Upper lobe of right lung (tissue), 1 donor: ENCODE measurements at regions not wholly inside any gene's neighbourhood (a gene's known extent, or its start where the extent isn't known, plus 50 kb on each side); places are given as distances from the start of the nearest gene placed in this dataset.

ENCODE experiments used
- ATAC-seq: fragments of 200-7000 bp; cut with Tn5 transposase; one replicate; pipeline ENCODE4 v1.9.1; 2020; ENCODE audit warnings: mild to moderate bottlenecking, moderate library complexity
- DNase-seq: peaks from one replicate; pipeline ENCODE4 v3.0.0-alpha.2; 2020
- H3K27ac ChIP-seq: fragments of 200-600 bp; one replicate; pipeline ENCODE4 v1.8.0; 2022
- H3K27me3 ChIP-seq: fragments of 200-600 bp; one replicate; pipeline ENCODE4 v1.8.0; 2022; ENCODE audit warnings: mild to moderate bottlenecking
- H3K36me3 ChIP-seq: fragments of 200-600 bp; one replicate; pipeline ENCODE4 v1.8.0; 2022
- H3K4me1 ChIP-seq: fragments of 200-600 bp; one replicate; pipeline ENCODE4 v1.8.0; 2022
- H3K4me3 ChIP-seq: fragments of 200-600 bp; one replicate; pipeline ENCODE4 v1.8.0; 2022; ENCODE audit warnings: mild to moderate bottlenecking
- H3K9me3 ChIP-seq: fragments of 200-600 bp; one replicate; pipeline ENCODE4 v1.8.0; 2022
- intact Hi-C: fragments of 100-400 bp; cut with DNase I; formaldehyde crosslinking; loops from one replicate; pipeline ENCODE4 v1.11.0; 2022
- TF ChIP-seq, protein P1 (sequence below): fragments of 200-600 bp; IDR thresholded peaks from one replicate; pipeline ENCODE4 v1.8.0; 2022; ENCODE audit warnings: antibody characterized with exemption
- donor health status: DM: no; HTN: yes; CAD: no; lungs with severe emphysema.

DNA sequence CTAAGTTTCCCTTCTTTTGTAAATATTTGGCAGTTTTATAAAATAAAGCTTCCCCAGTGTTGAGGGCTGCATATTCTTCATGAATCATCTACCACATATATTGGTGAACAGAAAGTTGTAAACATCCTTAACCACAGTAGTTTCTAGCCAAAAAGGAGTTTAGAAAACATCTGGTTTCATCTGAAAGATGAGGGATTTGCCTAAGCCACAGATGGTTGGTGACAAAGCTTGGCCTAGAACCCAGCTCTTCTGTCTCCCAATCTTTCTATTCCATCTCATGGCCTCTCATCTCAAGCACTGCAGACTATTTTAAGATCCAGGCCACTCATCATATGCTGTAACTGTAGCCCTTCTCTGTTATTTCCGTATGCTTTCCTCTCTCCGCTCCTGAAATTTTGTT lies 232.3 kb upstream of the TRPM3 start:
- no peaks in the 10 kb centered on the region for H3K9me3 ChIP-seq
- intact Hi-C loops, result no loop called here
- H3K4me3 ChIP-seq, result no peak overlapping the region
- TF ChIP-seq, protein P1, sequence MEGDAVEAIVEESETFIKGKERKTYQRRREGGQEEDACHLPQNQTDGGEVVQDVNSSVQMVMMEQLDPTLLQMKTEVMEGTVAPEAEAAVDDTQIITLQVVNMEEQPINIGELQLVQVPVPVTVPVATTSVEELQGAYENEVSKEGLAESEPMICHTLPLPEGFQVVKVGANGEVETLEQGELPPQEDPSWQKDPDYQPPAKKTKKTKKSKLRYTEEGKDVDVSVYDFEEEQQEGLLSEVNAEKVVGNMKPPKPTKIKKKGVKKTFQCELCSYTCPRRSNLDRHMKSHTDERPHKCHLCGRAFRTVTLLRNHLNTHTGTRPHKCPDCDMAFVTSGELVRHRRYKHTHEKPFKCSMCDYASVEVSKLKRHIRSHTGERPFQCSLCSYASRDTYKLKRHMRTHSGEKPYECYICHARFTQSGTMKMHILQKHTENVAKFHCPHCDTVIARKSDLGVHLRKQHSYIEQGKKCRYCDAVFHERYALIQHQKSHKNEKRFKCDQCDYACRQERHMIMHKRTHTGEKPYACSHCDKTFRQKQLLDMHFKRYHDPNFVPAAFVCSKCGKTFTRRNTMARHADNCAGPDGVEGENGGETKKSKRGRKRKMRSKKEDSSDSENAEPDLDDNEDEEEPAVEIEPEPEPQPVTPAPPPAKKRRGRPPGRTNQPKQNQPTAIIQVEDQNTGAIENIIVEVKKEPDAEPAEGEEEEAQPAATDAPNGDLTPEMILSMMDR, result no peak
- no peak overlapping the region for H3K27ac ChIP-seq
- no peak for ATAC-seq
- DNase-seq, result no peak
- no peaks in the 10 kb centered on the region for H3K4me1 ChIP-seq
- no peaks in the 10 kb centered on the region for H3K36me3 ChIP-seq
- no peaks in the 10 kb centered on the region for H3K27me3 ChIP-seq

DNA sequence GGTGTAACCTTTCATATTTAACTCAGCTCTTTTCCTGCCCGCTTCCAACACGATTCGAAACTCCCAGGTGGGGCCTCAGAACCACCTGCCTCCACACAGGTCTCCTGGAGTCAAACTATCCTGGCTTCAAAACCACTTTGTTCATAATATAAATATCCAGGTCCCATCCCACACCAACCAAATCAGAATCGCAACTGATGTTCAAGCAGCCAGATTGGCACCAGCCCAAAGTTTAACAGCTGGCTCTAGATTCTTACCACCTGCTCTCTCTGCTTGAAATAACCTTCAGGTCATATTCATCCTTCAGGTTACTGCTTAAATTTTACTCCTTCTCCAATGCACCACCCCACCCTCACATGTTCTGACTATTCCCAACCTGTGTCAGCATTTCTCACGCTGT lies 231.4 kb upstream of the TRPM3 start:
- H3K4me1 ChIP-seq, result no peaks in the 10 kb centered on the region
- ATAC-seq, result no peak
- H3K27me3 ChIP-seq, result no peaks in the 10 kb centered on the region
- H3K9me3 ChIP-seq, result no peaks in the 10 kb centered on the region
- intact Hi-C loops, result no loop called here
- TF ChIP-seq, protein P1, result no peak
- H3K36me3 ChIP-seq, result no peaks in the 10 kb centered on the region
- DNase-seq, result no peak
- no peak overlapping the region for H3K4me3 ChIP-seq
- no peak overlapping the region for H3K27ac ChIP-seq

DNA sequence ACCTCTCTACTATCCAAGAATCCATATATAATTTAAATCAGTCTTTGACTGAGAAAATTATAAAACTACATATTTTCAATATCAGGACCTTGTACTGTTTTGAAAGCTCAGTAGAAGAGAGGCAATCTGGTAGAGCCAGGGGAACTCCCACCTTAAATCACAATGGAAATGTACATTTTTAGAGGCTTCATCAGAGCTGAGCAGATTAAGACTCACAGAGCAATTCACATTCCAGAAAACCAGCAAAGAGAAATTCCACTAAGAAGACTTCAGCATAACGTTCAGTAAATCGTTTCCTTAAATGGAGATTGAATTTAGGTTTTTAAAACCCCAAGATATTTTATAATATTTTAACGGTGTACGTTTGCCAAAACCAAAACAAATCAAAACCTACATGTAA lies 227.8 kb upstream of the TRPM3 start:
- DNase-seq, result no peak
- Histone ChIP-seq H3K4me1 (no peaks in the 10 kb centered on the region), H3K9me3 (no peaks in the 10 kb centered on the region), H3K27ac (no peak overlapping the region), H3K36me3 (no peaks in the 10 kb centered on the region), H3K27me3 (no peaks in the 10 kb centered on the region), H3K4me3 (no peak overlapping the region)
- no peak for ATAC-seq
- TF ChIP-seq, protein P1, result no peak
- intact Hi-C loops, result no loop called here

DNA sequence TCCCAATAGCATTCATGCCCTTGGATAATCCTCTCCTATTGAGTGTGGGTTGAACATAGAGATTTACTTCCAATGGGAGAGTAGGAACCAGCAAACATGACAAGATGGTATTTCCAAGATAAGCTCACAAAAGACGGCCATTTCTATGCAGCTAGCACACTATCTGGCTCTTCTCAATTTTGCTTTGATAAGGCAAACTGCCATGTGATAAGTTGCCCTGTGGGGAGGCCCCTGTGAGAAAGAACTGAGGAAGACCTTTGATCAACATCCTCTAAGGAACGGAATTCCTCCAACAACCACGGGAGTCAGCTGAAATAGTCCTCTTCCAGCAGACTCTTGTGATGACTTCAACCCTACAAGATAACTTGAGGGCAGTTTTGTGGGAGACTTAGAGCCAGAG lies 211.9 kb upstream of the TRPM3 start:
- TF ChIP-seq, protein P1, result no peak
- H3K4me3 ChIP-seq, result no peak overlapping the region
- no peaks in the 10 kb centered on the region for H3K4me1 ChIP-seq
- no peaks in the 10 kb centered on the region for H3K9me3 ChIP-seq
- ATAC-seq, result no peak
- DNase-seq, result no peak
- H3K27ac ChIP-seq, result no peak overlapping the region
- no peaks in the 10 kb centered on the region for H3K27me3 ChIP-seq
- no peaks in the 10 kb centered on the region for H3K36me3 ChIP-seq
- intact Hi-C loops, result no loop called here

DNA sequence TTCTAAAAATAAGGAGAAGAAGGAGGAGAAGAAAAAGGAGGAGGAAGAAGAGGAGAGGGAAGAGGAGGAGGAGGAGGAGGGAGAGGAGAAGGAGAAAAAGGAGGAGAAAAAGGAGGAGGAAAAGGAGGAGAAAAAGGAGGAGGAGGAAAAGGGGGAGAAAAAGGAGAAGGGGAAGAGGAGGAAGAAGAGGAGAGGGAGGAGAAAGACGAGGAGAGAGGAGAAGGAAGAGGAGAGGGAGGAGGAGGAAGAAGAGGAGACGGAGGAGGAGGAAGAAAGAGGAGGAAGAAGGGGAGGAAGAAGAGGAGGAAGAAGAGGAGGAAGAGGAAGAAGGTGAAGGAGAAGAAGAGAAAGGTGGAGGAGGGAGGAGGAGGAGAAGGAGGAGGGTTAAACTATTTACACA lies 210.2 kb upstream of the TRPM3 start:
- TF ChIP-seq, protein P1, result no peak

DNA sequence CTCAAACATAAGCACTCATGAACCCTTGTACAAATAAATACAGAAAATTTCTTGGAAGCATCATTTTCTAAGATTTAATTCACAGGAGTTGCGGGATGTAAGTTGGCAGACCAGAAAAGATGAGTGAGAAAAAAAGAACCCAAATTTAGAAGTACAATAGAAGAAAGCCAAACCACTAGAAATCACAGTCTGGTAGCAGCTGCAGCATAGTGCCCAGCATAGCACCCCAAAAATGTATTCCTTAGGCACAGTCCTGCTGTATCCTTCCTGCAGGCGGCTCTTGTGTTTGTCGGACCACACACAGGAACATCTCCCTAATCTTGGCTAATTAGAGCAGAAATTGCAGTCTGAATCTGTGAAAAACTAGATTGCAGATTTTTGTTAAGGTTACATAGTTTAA lies 208.5 kb upstream of the TRPM3 start:
- ATAC-seq, result no peak
- intact Hi-C loops, result no loop called here
- H3K36me3 ChIP-seq, result no peaks in the 10 kb centered on the region
- TF ChIP-seq, protein P1, result no peak
- no peak overlapping the region for H3K27ac ChIP-seq
- no peaks in the 10 kb centered on the region for H3K9me3 ChIP-seq
- H3K4me1 ChIP-seq, result no peaks in the 10 kb centered on the region
- no peak for DNase-seq
- no peak overlapping the region for H3K4me3 ChIP-seq
- no peaks in the 10 kb centered on the region for H3K27me3 ChIP-seq

More for the DNA sequence above, 210.2 kb upstream of the TRPM3 start:
- Histone ChIP-seq H3K9me3 (no peaks in the 10 kb centered on the region), H3K4me1 (no peaks in the 10 kb centered on the region), H3K27ac (no peak overlapping the region), H3K4me3 (no peak overlapping the region), H3K36me3 (no peaks in the 10 kb centered on the region), H3K27me3 (no peaks in the 10 kb centered on the region)
- intact Hi-C loops, result no loop called here
- ATAC-seq (no peak), DNase-seq (no peak)
